ENCODE measurements at regions not wholly inside any gene's neighbourhood (a gene's known extent, or its start where the extent isn't known, plus 50 kb on each side); places are given as distances from the start of the nearest gene placed in this dataset.

DNA sequence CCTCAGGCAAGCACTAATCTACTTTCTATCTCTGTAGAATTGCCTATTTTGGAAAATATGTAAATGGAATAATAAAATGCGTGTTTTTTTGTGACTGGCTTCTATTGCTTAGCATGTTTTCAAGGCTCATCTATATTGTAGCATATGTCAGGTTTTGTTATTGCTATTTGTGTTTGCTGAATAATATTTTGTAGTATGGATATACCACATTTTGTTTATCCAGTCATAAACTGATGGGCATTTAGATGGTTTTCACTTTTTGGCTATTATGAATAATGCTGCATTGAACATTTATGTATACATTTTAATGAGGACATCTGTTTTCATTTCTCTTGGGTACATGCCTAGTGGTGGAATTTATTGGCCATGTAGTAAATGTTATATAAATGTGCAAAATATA lies 183.3 kb upstream of the ZP4 start:
- TF ChIP-seq, protein P1, sequence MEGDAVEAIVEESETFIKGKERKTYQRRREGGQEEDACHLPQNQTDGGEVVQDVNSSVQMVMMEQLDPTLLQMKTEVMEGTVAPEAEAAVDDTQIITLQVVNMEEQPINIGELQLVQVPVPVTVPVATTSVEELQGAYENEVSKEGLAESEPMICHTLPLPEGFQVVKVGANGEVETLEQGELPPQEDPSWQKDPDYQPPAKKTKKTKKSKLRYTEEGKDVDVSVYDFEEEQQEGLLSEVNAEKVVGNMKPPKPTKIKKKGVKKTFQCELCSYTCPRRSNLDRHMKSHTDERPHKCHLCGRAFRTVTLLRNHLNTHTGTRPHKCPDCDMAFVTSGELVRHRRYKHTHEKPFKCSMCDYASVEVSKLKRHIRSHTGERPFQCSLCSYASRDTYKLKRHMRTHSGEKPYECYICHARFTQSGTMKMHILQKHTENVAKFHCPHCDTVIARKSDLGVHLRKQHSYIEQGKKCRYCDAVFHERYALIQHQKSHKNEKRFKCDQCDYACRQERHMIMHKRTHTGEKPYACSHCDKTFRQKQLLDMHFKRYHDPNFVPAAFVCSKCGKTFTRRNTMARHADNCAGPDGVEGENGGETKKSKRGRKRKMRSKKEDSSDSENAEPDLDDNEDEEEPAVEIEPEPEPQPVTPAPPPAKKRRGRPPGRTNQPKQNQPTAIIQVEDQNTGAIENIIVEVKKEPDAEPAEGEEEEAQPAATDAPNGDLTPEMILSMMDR (IDR thresholded peaks at IDR 0.05), result no peak
- no peaks in the 10 kb centered on the region for H3K27me3 ChIP-seq
- H3K9me3 ChIP-seq, result no peaks in the 10 kb centered on the region
- no peak overlapping the region for H3K4me3 ChIP-seq
- intact Hi-C loops (cut with DNase I), result no loop called here
- H3K27ac ChIP-seq, result no peak overlapping the region
- H3K4me1 ChIP-seq, result no peaks in the 10 kb centered on the region
- no peak for DNase-seq
- H3K36me3 ChIP-seq, result no peaks in the 10 kb centered on the region
- H3K9ac ChIP-seq (ENCODE audit: low read depth in 2 of 2, low read length in 2 of 2), result no peak overlapping the region

DNA sequence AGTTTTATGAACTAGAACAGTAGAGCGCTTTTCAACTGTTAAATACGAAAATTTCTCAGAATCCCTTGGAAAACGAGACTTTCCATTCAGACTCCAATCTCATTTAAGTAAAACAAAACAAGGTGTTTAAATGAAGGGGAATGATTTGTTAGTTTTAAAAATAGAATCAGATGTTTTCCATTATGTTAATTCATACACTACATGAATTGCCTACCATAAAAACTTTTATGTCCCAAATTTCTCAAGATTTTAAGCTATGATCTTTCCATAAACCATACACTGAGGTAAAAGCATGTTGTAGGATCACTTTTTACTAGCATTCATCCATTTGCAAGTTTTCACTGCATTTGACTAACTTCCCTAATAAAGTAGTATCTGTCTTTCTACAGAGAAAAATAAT lies 180.3 kb upstream of the ZP4 start:
- intact Hi-C loops (cut with DNase I), result no loop called here
- TF ChIP-seq, protein P1 (IDR thresholded peaks at IDR 0.05), result no peak
- no peaks in the 10 kb centered on the region for H3K27me3 ChIP-seq
- H3K4me1 ChIP-seq, result no peaks in the 10 kb centered on the region
- H3K9ac ChIP-seq (ENCODE audit: low read depth in 2 of 2, low read length in 2 of 2), result no peak overlapping the region
- no peak overlapping the region for H3K27ac ChIP-seq
- no peaks in the 10 kb centered on the region for H3K9me3 ChIP-seq
- DNase-seq, result no peak
- H3K4me3 ChIP-seq, result no peak overlapping the region
- no peaks in the 10 kb centered on the region for H3K36me3 ChIP-seq

DNA sequence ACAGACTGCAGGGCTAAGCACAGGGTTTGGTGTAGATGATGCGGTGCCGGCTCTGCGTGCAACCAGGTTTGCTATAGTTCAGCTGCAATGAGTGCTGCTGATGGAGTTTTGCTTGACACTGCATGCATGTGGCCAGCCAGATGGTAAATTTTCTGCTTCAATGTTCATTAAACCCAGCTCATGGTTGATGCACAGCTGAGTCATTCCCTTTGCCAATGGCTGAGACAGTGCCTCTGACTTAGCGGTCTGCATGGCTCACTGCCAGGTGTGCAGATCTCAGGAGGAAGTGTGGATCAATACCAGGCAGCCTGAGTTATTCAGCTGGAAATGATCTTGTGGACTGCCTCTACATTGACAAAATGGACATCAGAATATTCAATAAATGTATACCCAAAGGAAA lies 172.7 kb upstream of the ZP4 start:
- intact Hi-C loops (cut with DNase I), result no loop called here
- H3K4me3 ChIP-seq, result no peak overlapping the region
- no peak for DNase-seq
- no peaks in the 10 kb centered on the region for H3K4me1 ChIP-seq
- H3K36me3 ChIP-seq, result no peaks in the 10 kb centered on the region
- no peak overlapping the region for H3K9ac ChIP-seq (ENCODE audit: low read depth in 2 of 2, low read length in 2 of 2)
- no peaks in the 10 kb centered on the region for H3K27me3 ChIP-seq
- TF ChIP-seq, protein P1 (IDR thresholded peaks at IDR 0.05), result no peak
- no peaks in the 10 kb centered on the region for H3K9me3 ChIP-seq
- H3K27ac ChIP-seq, result no peak overlapping the region

DNA sequence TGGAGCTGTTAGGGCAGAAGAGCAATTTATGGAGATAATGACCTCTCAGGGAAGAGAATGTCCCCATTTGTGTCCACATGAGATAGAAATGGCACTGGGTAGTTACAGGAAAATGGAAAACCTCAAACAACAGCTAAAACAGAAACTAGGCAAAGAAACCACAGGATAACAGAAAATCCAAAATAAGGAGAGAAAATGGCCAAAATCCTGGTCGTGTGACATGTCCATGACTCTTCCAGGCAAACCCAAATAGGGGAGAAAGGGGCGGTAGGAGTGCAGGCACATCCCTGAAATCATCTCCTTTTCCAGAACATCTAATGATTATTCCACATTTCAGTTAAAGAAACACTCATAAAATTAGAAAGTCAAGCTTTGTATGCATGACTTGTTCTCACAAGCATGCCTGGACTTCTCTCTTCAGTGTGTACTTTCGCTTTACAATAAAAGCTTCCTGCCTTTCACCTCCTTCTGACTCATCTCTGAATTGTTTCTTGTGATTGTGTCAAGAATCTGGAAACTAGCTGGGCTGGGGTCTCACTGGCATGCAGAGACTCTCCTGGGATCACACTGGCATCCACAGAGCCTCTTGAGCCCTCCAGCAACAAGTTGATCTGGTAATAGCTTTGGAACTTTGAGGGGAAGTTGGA lies 171.4 kb upstream of the ZP4 start:
- TF ChIP-seq, protein P1 (IDR thresholded peaks at IDR 0.05), result no peak
- Histone ChIP-seq H3K4me3 (no peak overlapping the region), H3K4me1 (no peaks in the 10 kb centered on the region), H3K27ac (no peak overlapping the region), H3K27me3 (no peaks in the 10 kb centered on the region), H3K9ac (ENCODE audit: low read depth in 2 of 2, low read length in 2 of 2) (no peak overlapping the region), H3K9me3 (no peaks in the 10 kb centered on the region), H3K36me3 (no peaks in the 10 kb centered on the region)
- no peak for DNase-seq
- intact Hi-C loops (cut with DNase I), result no loop called here

DNA sequence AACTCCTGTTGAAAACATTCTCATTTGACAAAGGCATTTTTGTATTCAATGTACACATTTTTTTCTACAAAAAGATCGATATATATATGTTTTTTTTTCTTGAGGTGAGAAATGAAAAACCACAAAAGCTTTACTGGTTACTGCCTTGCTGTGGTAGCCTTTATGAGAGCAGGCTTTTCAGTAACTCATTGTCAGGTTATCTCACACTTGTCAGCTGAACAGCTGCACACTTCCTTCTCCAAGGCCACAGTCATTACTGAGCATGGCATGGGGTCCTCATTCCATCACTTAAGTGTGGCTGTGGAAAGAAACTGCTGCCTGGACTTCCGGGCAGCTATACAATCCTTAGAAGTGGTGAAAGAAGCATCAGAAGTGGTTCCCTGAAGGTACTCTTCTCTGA lies 169.3 kb upstream of the ZP4 start:
- Histone ChIP-seq H3K4me3 (no peak overlapping the region), H3K27me3 (no peaks in the 10 kb centered on the region), H3K27ac (no peak overlapping the region), H3K36me3 (no peaks in the 10 kb centered on the region), H3K4me1 (no peaks in the 10 kb centered on the region), H3K9me3 (no peaks in the 10 kb centered on the region), H3K9ac (ENCODE audit: low read depth in 2 of 2, low read length in 2 of 2) (no peak overlapping the region)
- intact Hi-C loops (cut with DNase I), result no loop called here
- no peak for DNase-seq
- TF ChIP-seq, protein P1 (IDR thresholded peaks at IDR 0.05), result no peak

All from colonic mucosa (tissue), 4 donors.